ENCODE measurements at regions not wholly inside any gene's neighbourhood (a gene's known extent, or its start where the extent isn't known, plus 50 kb on each side); places are given as distances from the start of the nearest gene placed in this dataset.

DNA sequence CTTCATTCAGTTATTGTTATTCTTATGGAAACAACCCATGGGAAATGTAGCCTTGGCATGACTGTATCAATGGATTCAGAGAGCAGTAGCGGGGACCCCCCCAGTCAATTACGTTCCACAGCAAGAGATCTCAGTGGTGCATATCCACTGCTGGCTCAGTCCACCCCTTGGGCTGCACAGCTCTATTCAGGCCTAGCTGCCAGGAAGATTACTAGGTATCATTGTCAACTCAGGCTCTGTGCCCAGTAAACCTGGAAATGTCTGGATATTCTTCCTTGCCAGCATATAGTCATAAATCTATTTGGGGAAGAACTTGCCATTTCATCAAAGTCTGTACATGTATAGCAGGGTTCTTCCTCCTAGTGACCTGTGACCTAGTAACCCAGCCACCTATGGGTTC lies 128.1 kb upstream of the CCDC54 start:
- WGBS, 2 donors, result 92 to 95% methylated on average over 2 of the region's 2 CpGs
- intact Hi-C loops (cut with DNase I), result no loop called here
- ATAC-seq, result no peak

GRCh38 chr3:107250221-107250620 lies 127.0 kb upstream of the CCDC54 start:
- Histone ChIP-seq H3K4me3 (no peak overlapping the region), H3K27me3 (no peaks in the 10 kb centered on the region), H3K36me3 (replicated peaks in 1 of 2; ENCODE audit: insufficient read depth in 1 of 2, low read depth in 2 of 2) (no peaks in the 10 kb centered on the region), H3K27ac (no peak overlapping the region), H3K4me1 (no peaks in the 10 kb centered on the region), H3K9me3 (no peaks in the 10 kb centered on the region)
- DNase-seq (no peak), ATAC-seq (no peak)
- TF ChIP-seq POLR2A (IDR thresholded peaks at IDR 0.05), result no peak
- TF ChIP-seq, protein P1, sequence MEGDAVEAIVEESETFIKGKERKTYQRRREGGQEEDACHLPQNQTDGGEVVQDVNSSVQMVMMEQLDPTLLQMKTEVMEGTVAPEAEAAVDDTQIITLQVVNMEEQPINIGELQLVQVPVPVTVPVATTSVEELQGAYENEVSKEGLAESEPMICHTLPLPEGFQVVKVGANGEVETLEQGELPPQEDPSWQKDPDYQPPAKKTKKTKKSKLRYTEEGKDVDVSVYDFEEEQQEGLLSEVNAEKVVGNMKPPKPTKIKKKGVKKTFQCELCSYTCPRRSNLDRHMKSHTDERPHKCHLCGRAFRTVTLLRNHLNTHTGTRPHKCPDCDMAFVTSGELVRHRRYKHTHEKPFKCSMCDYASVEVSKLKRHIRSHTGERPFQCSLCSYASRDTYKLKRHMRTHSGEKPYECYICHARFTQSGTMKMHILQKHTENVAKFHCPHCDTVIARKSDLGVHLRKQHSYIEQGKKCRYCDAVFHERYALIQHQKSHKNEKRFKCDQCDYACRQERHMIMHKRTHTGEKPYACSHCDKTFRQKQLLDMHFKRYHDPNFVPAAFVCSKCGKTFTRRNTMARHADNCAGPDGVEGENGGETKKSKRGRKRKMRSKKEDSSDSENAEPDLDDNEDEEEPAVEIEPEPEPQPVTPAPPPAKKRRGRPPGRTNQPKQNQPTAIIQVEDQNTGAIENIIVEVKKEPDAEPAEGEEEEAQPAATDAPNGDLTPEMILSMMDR (IDR thresholded peaks at IDR 0.05), result no peak
- intact Hi-C loops (cut with DNase I), result no loop called here
- WGBS, 2 donors, result 77 to 80% methylated on average over 4 of the region's 4 CpGs

More for the DNA sequence above, 128.1 kb upstream of the CCDC54 start:
- no peaks in the 10 kb centered on the region for H3K4me1 ChIP-seq
- H3K27me3 ChIP-seq, result no peaks in the 10 kb centered on the region
- no peak overlapping the region for H3K27ac ChIP-seq
- H3K9me3 ChIP-seq, result no peaks in the 10 kb centered on the region
- no peak overlapping the region for H3K4me3 ChIP-seq
- TF ChIP-seq POLR2A (IDR thresholded peaks at IDR 0.05), result no peak
- TF ChIP-seq, protein P1 (IDR thresholded peaks at IDR 0.05), result no peak
- no peaks in the 10 kb centered on the region for H3K36me3 ChIP-seq (replicated peaks in 1 of 2; ENCODE audit: insufficient read depth in 1 of 2, low read depth in 2 of 2)
- DNase-seq, result no peak

- no peaks in the 10 kb centered on the region for H3K9me3 ChIP-seq
- no peaks in the 10 kb centered on the region for H3K36me3 ChIP-seq (replicated peaks in 1 of 2; ENCODE audit: insufficient read depth in 1 of 2, low read depth in 2 of 2)
- DNase-seq, result no peak
- no peaks in the 10 kb centered on the region for H3K27me3 ChIP-seq
- H3K4me1 ChIP-seq, result no peaks in the 10 kb centered on the region
- ATAC-seq, result no peak
- intact Hi-C loops (cut with DNase I), result no loop called here
- no peak overlapping the region for H3K27ac ChIP-seq
- H3K4me3 ChIP-seq, result no peak overlapping the region
- WGBS, 2 donors, result 88 to 90% methylated on average over 5 of the region's 5 CpGs
- TF ChIP-seq, protein P1 (IDR thresholded peaks at IDR 0.05), result no peak
- no peak for TF ChIP-seq POLR2A (IDR thresholded peaks at IDR 0.05)
Measured at GRCh38 chr3:107251819-107252218, 125.4 kb upstream of the CCDC54 start.

DNA sequence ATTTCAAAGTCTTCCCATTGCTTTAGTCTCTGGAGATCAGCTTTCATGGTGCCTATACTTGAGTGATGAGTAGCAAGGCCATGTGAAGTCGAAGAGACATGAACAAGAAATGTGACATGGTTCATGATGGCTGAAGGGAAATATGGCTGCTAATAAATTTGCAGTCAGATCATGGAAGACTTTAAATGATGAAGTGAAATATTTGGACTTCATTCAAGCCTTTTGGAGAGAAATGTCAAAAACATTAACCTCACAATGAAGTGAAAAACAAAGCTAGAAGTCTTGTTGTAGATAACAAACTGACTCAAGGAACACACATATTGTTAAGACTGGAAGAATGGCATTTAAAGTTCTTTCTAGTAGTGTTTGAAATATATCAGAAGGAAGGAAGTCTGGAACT lies 120.3 kb upstream of the CCDC54 start:
- no peaks in the 10 kb centered on the region for H3K27me3 ChIP-seq
- no peak for TF ChIP-seq POLR2A (IDR thresholded peaks at IDR 0.05)
- TF ChIP-seq, protein P1 (IDR thresholded peaks at IDR 0.05), result no peak
- 0% methylated on average over 1 of the region's 1 CpG for WGBS, 2 donors
- DNase-seq, result no peak
- H3K27ac ChIP-seq, result no peak overlapping the region
- H3K9me3 ChIP-seq, result no peaks in the 10 kb centered on the region
- H3K4me3 ChIP-seq, result no peak overlapping the region
- no peaks in the 10 kb centered on the region for H3K36me3 ChIP-seq (replicated peaks in 1 of 2; ENCODE audit: insufficient read depth in 1 of 2, low read depth in 2 of 2)
- no peak for ATAC-seq
- intact Hi-C loops (cut with DNase I), result no loop called here
- peaks cover 7% of the 10 kb centered on the region for H3K4me1 ChIP-seq

DNA sequence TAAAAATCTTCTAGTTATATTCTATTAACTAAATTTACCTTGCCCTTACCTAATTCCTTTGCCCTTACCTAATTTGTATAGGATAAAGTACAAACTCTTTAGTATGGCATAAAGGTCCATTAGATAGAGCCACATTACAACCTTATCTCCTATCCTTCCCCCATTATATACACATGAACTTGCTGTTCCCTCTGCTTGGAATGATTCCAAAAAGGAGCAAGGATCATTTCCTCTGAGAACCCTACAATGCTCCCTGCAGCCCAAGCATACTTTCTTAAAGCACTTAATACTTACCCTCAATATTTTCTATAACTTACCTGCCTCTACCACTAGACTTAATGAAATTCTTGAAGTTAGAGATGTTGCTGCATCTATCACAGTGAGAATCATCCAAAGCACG lies 118.9 kb upstream of the CCDC54 start:
- no peak overlapping the region for H3K4me3 ChIP-seq
- no peak for DNase-seq
- intact Hi-C loops (cut with DNase I), result no loop called here
- H3K4me1 ChIP-seq, result peaks cover 7% of the 10 kb centered on the region
- no peaks in the 10 kb centered on the region for H3K9me3 ChIP-seq
- ATAC-seq, result no peak
- 96 to 100% methylated on average over 1 of the region's 1 CpG for WGBS, 2 donors
- no peaks in the 10 kb centered on the region for H3K27me3 ChIP-seq
- no peak overlapping the region for H3K27ac ChIP-seq
- H3K36me3 ChIP-seq (replicated peaks in 1 of 2; ENCODE audit: insufficient read depth in 1 of 2, low read depth in 2 of 2), result no peaks in the 10 kb centered on the region
- no peak for TF ChIP-seq POLR2A (IDR thresholded peaks at IDR 0.05)
- TF ChIP-seq, protein P1 (IDR thresholded peaks at IDR 0.05), result no peak

Measured in body of pancreas (tissue), 4 donors.